OCI-LY1 (cell line): ENCODE measurements at regions not wholly inside any gene's neighbourhood (a gene's known extent, or its start where the extent isn't known, plus 50 kb on each side); places are given as distances from the start of the nearest gene placed in this dataset.

Experiments
- H2AFZ ChIP-seq: fragments of 200-600 bp; sonication (generic), shearing (Covaris generic); 2 replicates; pipeline ENCODE4 v1.6.0; 2014; ENCODE audit warnings: antibody characterized with exemption, mild to moderate bottlenecking, low read length
- H3F3A ChIP-seq: fragments of 200-600 bp; sonication (generic), shearing (Covaris generic); 2 replicates; pipeline ENCODE4 v1.6.0; 2014; ENCODE audit warnings: mild to moderate bottlenecking, antibody characterized with exemption, low read length, moderate library complexity; ENCODE audit not compliant: insufficient read depth
- H3K27ac ChIP-seq: fragments of 200-600 bp; sonication (generic); 2 replicates; pipeline ENCODE4 v1.5.1; 2014; ENCODE audit warnings: low read length, mixed run types, mild to moderate bottlenecking, low read depth; ENCODE audit not compliant: poor library complexity, severe bottlenecking
- H3K27me3 ChIP-seq: fragments of 200-600 bp; sonication (generic); 2 replicates; pipeline ENCODE4 v1.6.0; 2014; ENCODE audit warnings: antibody characterized with exemption, mild to moderate bottlenecking, low read length, moderate library complexity; ENCODE audit not compliant: insufficient read depth
- H3K36me3 ChIP-seq: fragments of 200-600 bp; sonication (generic); 2 replicates; pipeline ENCODE4 v1.6.1; 2014; ENCODE audit warnings: mild to moderate bottlenecking, antibody characterized with exemption, low read length, moderate library complexity, mixed read lengths; ENCODE audit not compliant: insufficient read depth
- H3K4me1 ChIP-seq: fragments of 200-600 bp; sonication (generic); 2 replicates; pipeline ENCODE4 v1.5.1; 2014; ENCODE audit warnings: mild to moderate bottlenecking, low read length, moderate library complexity; ENCODE audit not compliant: insufficient read depth, severe bottlenecking
- H3K4me2 ChIP-seq: fragments of 200-600 bp; sonication (generic), shearing (Covaris generic); 2 replicates; pipeline ENCODE4 v1.6.1; 2014; ENCODE audit warnings: low read length
- H3K4me3 ChIP-seq: fragments of 200-600 bp; sonication (generic); 2 replicates; pipeline ENCODE4 v1.5.1; 2014; ENCODE audit warnings: low read length, low read depth, mild to moderate bottlenecking, mixed read lengths; ENCODE audit not compliant: poor library complexity, severe bottlenecking
- H3K79me2 ChIP-seq: fragments of 200-600 bp; shearing (Covaris generic); 2 replicates; pipeline ENCODE4 v1.6.1; 2016; ENCODE audit warnings: mixed run types, low read length, mixed read lengths; ENCODE audit not compliant: insufficient read depth
- H3K9ac ChIP-seq: fragments of 200-600 bp; sonication (generic), shearing (Covaris generic); 2 replicates; pipeline ENCODE4 v1.6.1; 2014; ENCODE audit warnings: mild to moderate bottlenecking, low read length, mixed read lengths
- H3K9me2 ChIP-seq: fragments of 200-600 bp; sonication (generic), shearing (Covaris generic); 2 replicates; pipeline ENCODE4 v1.6.1; 2014; ENCODE audit warnings: low read depth, mild to moderate bottlenecking, low read length, mixed read lengths
- H3K9me3 ChIP-seq: fragments of 200-600 bp; shearing (Covaris generic); 2 replicates; pipeline ENCODE4 v1.6.1; 2014; ENCODE audit warnings: low read length, mixed read lengths
- H4K20me1 ChIP-seq: fragments of 200-600 bp; sonication (generic), shearing (Covaris generic); 2 replicates; pipeline ENCODE4 v1.6.0; 2016; ENCODE audit warnings: mild to moderate bottlenecking, low read length; ENCODE audit not compliant: insufficient read depth
- CTCF ChIP-seq: fragments of 200-600 bp; sonication (generic), shearing (Covaris generic); IDR thresholded peaks from 2 replicates; pipeline ENCODE4 v1.5.1; 2017; ENCODE audit warnings: mild to moderate bottlenecking, antibody characterized with exemption, low read length, moderate library complexity, mixed read lengths
- EZH2 ChIP-seq: fragments of 200-600 bp; sonication (generic), shearing (Covaris generic); IDR thresholded peaks from 2 replicates; pipeline ENCODE4 v1.8.0; 2017; ENCODE audit warnings: borderline replicate concordance, mixed run types, mild to moderate bottlenecking, antibody characterized with exemption, low read length, moderate library complexity, mixed read lengths

- H3F3A ChIP-seq: no peaks in the 10 kb centered on the region
- TF ChIP-seq EZH2 (no peak), CTCF (no peak)
- no peak overlapping the region for H3K27ac ChIP-seq
Measured at GRCh38 chr9:78620303-78620702, 323.4 kb downstream of the PSAT1 start.

GRCh38 chr9:78620764-78621163 lies 323.8 kb downstream of the PSAT1 start:
- Histone ChIP-seq H3F3A (no peaks in the 10 kb centered on the region), H3K9me3 (no peaks in the 10 kb centered on the region), H3K9me2 (no peaks in the 10 kb centered on the region), H3K79me2 (no peaks in the 10 kb centered on the region), H4K20me1 (no peaks in the 10 kb centered on the region), H3K4me1 (no peaks in the 10 kb centered on the region), H2AFZ (no peak overlapping the region), H3K4me2 (no peak overlapping the region), H3K27ac (no peak overlapping the region), H3K4me3 (no peak overlapping the region), H3K36me3 (no peaks in the 10 kb centered on the region), H3K9ac (no peak overlapping the region), H3K27me3 (no peaks in the 10 kb centered on the region)
- TF ChIP-seq EZH2 (no peak), CTCF (no peak)

More at GRCh38 chr9:78620303-78620702, 323.4 kb downstream of the PSAT1 start:
- no peaks in the 10 kb centered on the region for H3K4me1 ChIP-seq
- H3K4me2 ChIP-seq: no peak overlapping the region
- no peaks in the 10 kb centered on the region for H3K79me2 ChIP-seq
- no peaks in the 10 kb centered on the region for H3K9me2 ChIP-seq
- H2AFZ ChIP-seq: no peak overlapping the region
- H4K20me1 ChIP-seq: no peaks in the 10 kb centered on the region
- no peaks in the 10 kb centered on the region for H3K27me3 ChIP-seq
- H3K9me3 ChIP-seq: no peaks in the 10 kb centered on the region
- H3K9ac ChIP-seq: no peak overlapping the region
- no peak overlapping the region for H3K4me3 ChIP-seq
- no peaks in the 10 kb centered on the region for H3K36me3 ChIP-seq

GRCh38 chr9:78622126-78622525 lies 325.2 kb downstream of the PSAT1 start:
- Histone ChIP-seq H3K9ac (no peak overlapping the region), H2AFZ (no peak overlapping the region), H3F3A (no peaks in the 10 kb centered on the region), H3K27me3 (no peaks in the 10 kb centered on the region), H3K27ac (no peak overlapping the region), H3K9me3 (no peaks in the 10 kb centered on the region), H3K36me3 (no peaks in the 10 kb centered on the region), H4K20me1 (no peaks in the 10 kb centered on the region), H3K79me2 (no peaks in the 10 kb centered on the region), H3K4me1 (no peaks in the 10 kb centered on the region), H3K4me2 (no peak overlapping the region), H3K9me2 (no peaks in the 10 kb centered on the region), H3K4me3 (no peak overlapping the region)
- TF ChIP-seq EZH2 (no peak), CTCF (no peak)
